H9 (cell line): ENCODE measurements at regions not wholly inside any gene's neighbourhood (a gene's known extent, or its start where the extent isn't known, plus 50 kb on each side); places are given as distances from the start of the nearest gene placed in this dataset.

Source experiments
- DNase-seq: peaks from one replicate; pipeline ENCODE4 v3.0.0-alpha.2; 2017
- H2AFZ ChIP-seq: one replicate; pipeline ENCODE4 v1.6.1; 2013; ENCODE audit warnings: mild to moderate bottlenecking, low read length, control low read depth, moderate library complexity
- H2AK5ac ChIP-seq: 2 replicates; pipeline ENCODE4 v1.6.1; 2013; ENCODE audit warnings: low read length, control low read depth, mixed read lengths; ENCODE audit not compliant: insufficient read length
- H2BK120ac ChIP-seq: one replicate; pipeline ENCODE4 v1.6.1; 2013; ENCODE audit warnings: low read depth, mild to moderate bottlenecking, low read length, control low read depth, inconsistent platforms; ENCODE audit not compliant: poor library complexity, severe bottlenecking
- H2BK12ac ChIP-seq: 2 replicates; pipeline ENCODE4 v1.6.1; 2013; ENCODE audit warnings: low read length, control low read depth, mixed read lengths, low read depth; ENCODE audit not compliant: insufficient read length
- H2BK15ac ChIP-seq: 2 replicates; pipeline ENCODE4 v1.6.1; 2013; ENCODE audit warnings: low read depth, low read length, control low read depth
- H2BK20ac ChIP-seq: one replicate; pipeline ENCODE4 v1.6.1; 2013; ENCODE audit warnings: low read depth, mild to moderate bottlenecking, low read length, control low read depth, inconsistent platforms; ENCODE audit not compliant: poor library complexity, severe bottlenecking
- H2BK5ac ChIP-seq: 2 replicates; pipeline ENCODE4 v1.6.1; 2013; ENCODE audit warnings: low read length, control low read depth, mixed read lengths; ENCODE audit not compliant: insufficient read length
- H3K14ac ChIP-seq: 2 replicates; pipeline ENCODE4 v1.6.1; 2013; ENCODE audit warnings: low read length, control low read depth; ENCODE audit not compliant: insufficient read depth
- H3K18ac ChIP-seq: 2 replicates; pipeline ENCODE4 v1.6.1; 2013; ENCODE audit warnings: low read depth, mild to moderate bottlenecking, mixed read lengths, low read length, control low read depth; ENCODE audit not compliant: insufficient read length
- H3K23ac ChIP-seq: 2 replicates; pipeline ENCODE4 v1.6.1; 2013; ENCODE audit warnings: low read length, control low read depth, mixed read lengths, low read depth; ENCODE audit not compliant: insufficient read length
- H3K23me2 ChIP-seq: 2 replicates; pipeline ENCODE4 v1.6.1; 2013; ENCODE audit warnings: low read depth, mild to moderate bottlenecking, mixed read lengths, low read length, control low read depth; ENCODE audit not compliant: insufficient read length, poor library complexity, severe bottlenecking
- H3K27ac ChIP-seq: 2 replicates; pipeline ENCODE4 v1.5.1; 2013; ENCODE audit warnings: low read length, control low read depth, mixed read lengths, low read depth; ENCODE audit not compliant: insufficient read length
- H3K27me3 ChIP-seq: 2 replicates; pipeline ENCODE4 v1.6.1; 2013; ENCODE audit warnings: low read length, control low read depth, inconsistent platforms; ENCODE audit not compliant: insufficient read depth
- H3K4ac ChIP-seq: 2 replicates; pipeline ENCODE4 v1.6.1; 2013; ENCODE audit warnings: low read depth, mild to moderate bottlenecking, control low read depth, inconsistent platforms, low read length, moderate library complexity
- H3K4me1 ChIP-seq: 2 replicates; pipeline ENCODE4 v1.6.1; 2013; ENCODE audit warnings: low read length, control low read depth, inconsistent platforms; ENCODE audit not compliant: insufficient read depth
- H3K4me2 ChIP-seq: 2 replicates; pipeline ENCODE4 v1.6.1; 2013; ENCODE audit warnings: low read length, control low read depth, mixed read lengths; ENCODE audit not compliant: insufficient read length, insufficient read depth
- H3K56ac ChIP-seq: 2 replicates; pipeline ENCODE4 v1.6.1; 2013; ENCODE audit warnings: low read depth, mild to moderate bottlenecking, mixed read lengths, low read length, control low read depth; ENCODE audit not compliant: insufficient read length
- H3K79me1 ChIP-seq: 2 replicates; pipeline ENCODE4 v1.6.1; 2013; ENCODE audit warnings: low read depth, mild to moderate bottlenecking, moderate library complexity, low read length, control low read depth, inconsistent platforms; ENCODE audit not compliant: insufficient read depth, poor library complexity, severe bottlenecking
- H3K79me2 ChIP-seq: 2 replicates; pipeline ENCODE4 v1.6.1; 2013; ENCODE audit warnings: low read length, control low read depth, inconsistent platforms; ENCODE audit not compliant: insufficient read depth
- H3K9ac ChIP-seq: 2 replicates; pipeline ENCODE4 v1.6.1; 2013; ENCODE audit warnings: low read length, control low read depth, mixed read lengths; ENCODE audit not compliant: insufficient read length; ENCODE audit errors: extremely low read depth
- H3K9me3 ChIP-seq: one replicate; pipeline ENCODE4 v1.6.1; 2013; ENCODE audit warnings: low read depth, low read length, inconsistent platforms; ENCODE audit not compliant: control insufficient read depth
- H3T11ph ChIP-seq: one replicate; pipeline ENCODE4 v1.6.1; 2013; ENCODE audit warnings: mild to moderate bottlenecking, low read length, control low read depth, inconsistent platforms
- H4K20me1 ChIP-seq: one replicate; pipeline ENCODE4 v1.6.1; 2013; ENCODE audit not compliant: control insufficient read depth, insufficient read length, insufficient read depth
- H4K5ac ChIP-seq: 2 replicates; pipeline ENCODE4 v1.6.1; 2013; ENCODE audit warnings: low read depth, mild to moderate bottlenecking, mixed read lengths, low read length, control low read depth; ENCODE audit not compliant: insufficient read length
- H4K8ac ChIP-seq: replicated peaks from 2 replicates; pipeline ENCODE4 v1.6.1; 2013; ENCODE audit warnings: low read length, control low read depth, mixed read lengths, low read depth; ENCODE audit not compliant: insufficient read length
- H4K91ac ChIP-seq: 2 replicates; pipeline ENCODE4 v1.6.1; 2013; ENCODE audit warnings: low read depth, mild to moderate bottlenecking, moderate library complexity, mixed read lengths, low read length, control low read depth; ENCODE audit not compliant: insufficient read length
- H3K27ac Mint-ChIP-seq, 3 experiments: 2 replicates in 2 of 3; 3 replicates in 1 of 3; pipeline ENCODE4 v1.8.0; 2020 to 2021; ENCODE audit warnings: mixed read lengths in 3 of 3, mild to moderate bottlenecking in 1 of 3, moderate library complexity in 1 of 3
- H3K27me3 Mint-ChIP-seq: 2 replicates; pipeline ENCODE4 v1.8.0; 2021; ENCODE audit warnings: low read depth, mild to moderate bottlenecking, moderate library complexity, mixed read lengths
- H3K36me3 Mint-ChIP-seq, 3 experiments: 2 replicates in 2 of 3; 3 replicates in 1 of 3; pipeline ENCODE4 v1.8.0; 2020 to 2021; ENCODE audit warnings: low read depth in 3 of 3, mixed read lengths in 3 of 3; ENCODE audit not compliant: insufficient read depth in 1 of 3
- H3K4me1 Mint-ChIP-seq, 2 experiments: 2 replicates each; pipeline ENCODE4 v1.8.0; 2020; ENCODE audit warnings: mixed read lengths in 2 of 2
- H3K4me3 Mint-ChIP-seq, 2 experiments: 2 replicates in 1 of 2; 3 replicates in 1 of 2; pipeline ENCODE4 v1.8.0; 2020 to 2021; ENCODE audit warnings: mild to moderate bottlenecking in 2 of 2, mixed read lengths in 2 of 2, moderate library complexity in 1 of 2
- H3K9me3 Mint-ChIP-seq, 2 experiments: 2 replicates in 1 of 2; 3 replicates in 1 of 2; pipeline ENCODE4 v1.8.0; 2020; ENCODE audit warnings: mild to moderate bottlenecking in 2 of 2, mixed read lengths in 2 of 2, moderate library complexity in 1 of 2
- CTCF ChIP-seq: fragments of 200-600 bp; sonication (generic); conservative IDR thresholded peaks from 3 replicates; pipeline ENCODE4 v1.8.0; 2021; ENCODE audit warnings: antibody characterized with exemption, mild to moderate bottlenecking
- WGBS: extraction: QIAGEN DNeasy Blood & Tissue Kit; methylation state at CpG from one replicate; pipeline ENCODE4 v1.1.7; 2013; ENCODE audit warnings: missing lambda C conversion rate, low lambda C conversion rate, mixed read lengths; ENCODE audit not compliant: insufficient read length; ENCODE audit errors: extremely low coverage; 5-methylcytosine and 5-hydroxymethylcytosine counted together

GRCh38 chr3:177604181-177604580 lies 406.9 kb upstream of the TBL1XR1 start:
- no peaks in the 10 kb centered on the region for H3K79me1 ChIP-seq
- no peaks in the 10 kb centered on the region for H3K27me3 ChIP-seq
- no peak overlapping the region for H2BK120ac ChIP-seq
- no peak for TF ChIP-seq CTCF
- Mint-ChIP-seq H3K9me3 (peaks cover 7 to 9% of the 10 kb centered on the region in 2 experiments), H3K4me3 (no peak overlapping the region), H3K4me1 (peaks cover 22 to 28% of the 10 kb centered on the region in 2 experiments), H3K27me3 (no peaks in the 10 kb centered on the region), H3K36me3 (peaks cover 0 to 9% (median 4%) of the 10 kb centered on the region in 3 experiments; a peak in 4 of 7 replicates), H3K27ac (no peak overlapping the region; a peak in 1 of 7 replicates)
- H3K18ac ChIP-seq, result no peak overlapping the region
- no peak overlapping the region for H2BK15ac ChIP-seq
- no peak overlapping the region for H2AK5ac ChIP-seq
- no peak overlapping the region for H4K8ac ChIP-seq
- H3K79me2 ChIP-seq, result no peaks in the 10 kb centered on the region
- H3K9me3 ChIP-seq, result no peaks in the 10 kb centered on the region
- H3K14ac ChIP-seq, result no peak overlapping the region
- no peak overlapping the region for H3K4me2 ChIP-seq
- no peak overlapping the region for H2BK5ac ChIP-seq
- no peak overlapping the region for H2BK20ac ChIP-seq
- no peak overlapping the region for H2AFZ ChIP-seq
- no peak overlapping the region for H3K4ac ChIP-seq
- H4K20me1 ChIP-seq, result no peaks in the 10 kb centered on the region
- H3K56ac ChIP-seq, result no peak overlapping the region
- peaks cover 11% of the 10 kb centered on the region for H3K4me1 ChIP-seq
- H3K9ac ChIP-seq, result no peak overlapping the region
- H3T11ph ChIP-seq, result no peak overlapping the region
- no peak overlapping the region for H4K91ac ChIP-seq
- no peak overlapping the region for H2BK12ac ChIP-seq
- no peaks in the 10 kb centered on the region for H3K23me2 ChIP-seq
- no peak overlapping the region for H3K23ac ChIP-seq
- no peak overlapping the region for H3K27ac ChIP-seq
- no peak overlapping the region for H4K5ac ChIP-seq
- no peak for DNase-seq
- no CpG with 5 or more reads among the region's 7 CpGs for WGBS
